Fibroblast of the aortic adventitia (primary cell): ENCODE measurements at regions not wholly inside any gene's neighbourhood (a gene's known extent, or its start where the extent isn't known, plus 50 kb on each side); places are given as distances from the start of the nearest gene placed in this dataset.
"Not testable (repeated sequence)": the region's sequence is repeated elsewhere in the genome, so short reads cannot be mapped to it uniquely, and the experiment has no call there.

Source experiments
- DNase-seq: peaks from one replicate; pipeline ENCODE4 v3.0.0-alpha.2; 2010; ENCODE audit warnings: low read depth
- H3K4me3 ChIP-seq: 2 replicates; pipeline ENCODE4 v1.5.1; 2011; ENCODE audit warnings: low read depth, mild to moderate bottlenecking, control low read depth, low read length, moderate library complexity
- CTCF ChIP-seq: IDR thresholded peaks from 2 replicates; pipeline ENCODE4 v1.5.1; 2011; ENCODE audit warnings: mild to moderate bottlenecking, low read length, control low read depth, inconsistent platforms; ENCODE audit not compliant: insufficient read depth

- TF ChIP-seq CTCF, result no peak
- no peak for DNase-seq
- H3K4me3 ChIP-seq, result no peak overlapping the region
Observed at GRCh38 chrX:101740642-101741041, 81.0 kb upstream of the ARMCX2 start.

- not testable (repeated sequence) for H3K4me3 ChIP-seq, DNase-seq
Observed at GRCh38 chrX:101738867-101739266, 79.2 kb upstream of the ARMCX2 start.

GRCh38 chrX:101738411-101738810 lies 78.8 kb upstream of the ARMCX2 start:
- DNase-seq, H3K4me3 ChIP-seq: not testable (repeated sequence)

GRCh38 chrX:101736651-101737050 lies 77.0 kb upstream of the ARMCX2 start:
- H3K4me3 ChIP-seq, result no peak overlapping the region
- no peak for TF ChIP-seq CTCF
- DNase-seq, result no peak

GRCh38 chrX:101732870-101733269 lies 73.2 kb upstream of the ARMCX2 start:
- no peak for DNase-seq
- no peak overlapping the region for H3K4me3 ChIP-seq
- TF ChIP-seq CTCF, result no peak

GRCh38 chrX:101729986-101730385 lies 70.3 kb upstream of the ARMCX2 start:
- no peak overlapping the region for H3K4me3 ChIP-seq
- no peak for DNase-seq
- TF ChIP-seq CTCF, result no peak
